CD4-positive, alpha-beta memory T cell (primary cell): ENCODE measurements at regions not wholly inside any gene's neighbourhood (a gene's known extent, or its start where the extent isn't known, plus 50 kb on each side); places are given as distances from the start of the nearest gene placed in this dataset.

Experiments used
- CTCF ChIA-PET: fragments of 350-600 bp; sonication (Branson Sonifier 250); formaldehyde crosslinking; loops from one replicate; lab custom pipeline; 2021; ENCODE audit warnings: inconsistent platforms; ENCODE audit not compliant: partially characterized antibody; lab: Charles Lee
- POLR2A ChIA-PET: fragments of 350-600 bp; sonication (Branson Sonifier 250); formaldehyde crosslinking; loops from one replicate; lab custom pipeline; 2021; ENCODE audit not compliant: partially characterized antibody; lab: Charles Lee
- DNase-seq, 5 donors: peaks; one replicate each; pipeline versions ENCODE4 v3.0.0 to v3.0.0-alpha.2; 2020 to 2022; ENCODE audit warnings: mixed read lengths in 1 of 5
- H3K27ac ChIP-seq: one replicate; pipeline ENCODE4 v1.7.0; 2013; ENCODE audit warnings: low read depth, low read length
- H3K27me3 ChIP-seq: 2 replicates; pipeline ENCODE4 v1.7.0; 2013; ENCODE audit warnings: mild to moderate bottlenecking, low read length, moderate library complexity; ENCODE audit not compliant: insufficient read depth
- H3K36me3 ChIP-seq: 2 replicates; pipeline ENCODE4 v1.7.0; 2013; ENCODE audit warnings: mild to moderate bottlenecking, low read length, moderate library complexity; ENCODE audit not compliant: insufficient read depth
- H3K4me1 ChIP-seq: 2 replicates; pipeline ENCODE4 v1.7.0; 2013; ENCODE audit warnings: mild to moderate bottlenecking, low read length, moderate library complexity; ENCODE audit not compliant: insufficient read depth
- H3K4me3 ChIP-seq, 2 donors: one replicate each; pipeline ENCODE4 v1.7.0; 2013; ENCODE audit warnings: low read length in 2 of 2, mild to moderate bottlenecking in 1 of 2
- H3K9me3 ChIP-seq, 2 donors: one replicate each; pipeline ENCODE4 v1.7.0; 2013; ENCODE audit warnings: low read length in 2 of 2, control low read depth in 1 of 2; ENCODE audit not compliant: control insufficient read depth in 1 of 2
- H3K27ac Mint-ChIP-seq, 7 donors: one replicate each; pipeline ENCODE4 v1.8.0; 2020 to 2021; ENCODE audit warnings: mixed read lengths in 7 of 7, mild to moderate bottlenecking in 6 of 7, inconsistent platforms in 3 of 7, moderate library complexity in 3 of 7
- H3K27me3 Mint-ChIP-seq, 2 donors: one replicate each; pipeline ENCODE4 v1.8.0; 2020 to 2021; ENCODE audit warnings: mixed read lengths in 2 of 2
- H3K36me3 Mint-ChIP-seq, 2 donors: one replicate each; pipeline ENCODE4 v1.8.0; 2020 to 2021; ENCODE audit warnings: mixed read lengths in 2 of 2, inconsistent platforms in 1 of 2, mild to moderate bottlenecking in 1 of 2
- H3K4me1 Mint-ChIP-seq, 4 donors: one replicate each; pipeline ENCODE4 v1.8.0; 2020 to 2021; ENCODE audit warnings: mixed read lengths in 4 of 4, mild to moderate bottlenecking in 1 of 4
- H3K4me3 Mint-ChIP-seq, 8 donors: one replicate each; pipeline ENCODE4 v1.8.0; 2020 to 2021; ENCODE audit warnings: mixed read lengths in 8 of 8, mild to moderate bottlenecking in 7 of 8, moderate library complexity in 6 of 8, inconsistent platforms in 3 of 8
- H3K9me3 Mint-ChIP-seq, 8 donors: one replicate each; pipeline ENCODE4 v1.8.0; 2020 to 2021; ENCODE audit warnings: mixed read lengths in 8 of 8, mild to moderate bottlenecking in 5 of 8, inconsistent platforms in 3 of 8, moderate library complexity in 1 of 8
- intact Hi-C: fragments of 100-400 bp; cut with micrococcal nuclease; formaldehyde crosslinking; loops from one replicate; pipeline ENCODE4 v1.15.1; 2023

GRCh38 chr18:47719096-47719780 lies 211.2 kb downstream of the SMAD2 start:
- Mint-ChIP-seq H3K36me3 (no peaks in the 10 kb centered on the region), H3K27ac (no peak overlapping the region), H3K4me3 (no peak overlapping the region), H3K4me1 (no peaks in the 10 kb centered on the region), H3K9me3 (no peaks in the 10 kb centered on the region), H3K27me3 (peaks cover 8 to 9% of the 10 kb centered on the region in 2 donors)
- intact Hi-C loops = no loop called here
- POLR2A ChIA-PET = no interaction called here
- no peak overlapping the region for H3K4me3 ChIP-seq
- H3K36me3 ChIP-seq = no peaks in the 10 kb centered on the region
- H3K9me3 ChIP-seq = no peaks in the 10 kb centered on the region
- no peaks in the 10 kb centered on the region for H3K4me1 ChIP-seq
- no peak overlapping the region for H3K27ac ChIP-seq
- H3K27me3 ChIP-seq = no peaks in the 10 kb centered on the region
- CTCF ChIA-PET = no interaction called here
- no peak for DNase-seq

- ChIA-PET CTCF (no interaction called here), POLR2A (no interaction called here)
- Histone ChIP-seq H3K27me3 (no peaks in the 10 kb centered on the region), H3K4me3 (no peak overlapping the region), H3K4me1 (no peaks in the 10 kb centered on the region), H3K9me3 (no peaks in the 10 kb centered on the region), H3K27ac (no peak overlapping the region), H3K36me3 (no peaks in the 10 kb centered on the region)
- intact Hi-C loops = no loop called here
- DNase-seq = no peak
- Mint-ChIP-seq H3K4me3 (no peak overlapping the region), H3K36me3 (no peaks in the 10 kb centered on the region), H3K27ac (no peak overlapping the region), H3K9me3 (no peaks in the 10 kb centered on the region), H3K4me1 (no peaks in the 10 kb centered on the region), H3K27me3 (peaks cover 8 to 9% of the 10 kb centered on the region in 2 donors)
Measured at GRCh38 chr18:47718646-47719045, 211.8 kb downstream of the SMAD2 start.

- Mint-ChIP-seq H3K4me1 (no peaks in the 10 kb centered on the region), H3K27ac (no peak overlapping the region), H3K4me3 (no peak overlapping the region), H3K36me3 (no peaks in the 10 kb centered on the region), H3K27me3 (peaks cover 5% of the 10 kb centered on the region in 2 donors), H3K9me3 (no peaks in the 10 kb centered on the region)
- DNase-seq = no peak
- Histone ChIP-seq H3K9me3 (no peaks in the 10 kb centered on the region), H3K4me3 (no peak overlapping the region), H3K4me1 (no peaks in the 10 kb centered on the region), H3K27ac (no peak overlapping the region), H3K27me3 (no peaks in the 10 kb centered on the region), H3K36me3 (no peaks in the 10 kb centered on the region)
- ChIA-PET POLR2A (no interaction called here), CTCF (interaction anchor here (1.0 kb wide), 1 partner anchor 32 kb away, joined by 5 read pairs; no protein-coding TSS in a partner anchor)
- intact Hi-C loops = no loop called here
Measured at GRCh38 chr18:47717257-47717656, 213.2 kb downstream of the SMAD2 start.

GRCh38 chr18:47716632-47717185 lies 213.8 kb downstream of the SMAD2 start:
- Histone ChIP-seq H3K9me3 (no peaks in the 10 kb centered on the region), H3K27me3 (no peaks in the 10 kb centered on the region), H3K4me1 (no peaks in the 10 kb centered on the region), H3K27ac (no peak overlapping the region), H3K4me3 (no peak overlapping the region), H3K36me3 (no peaks in the 10 kb centered on the region)
- intact Hi-C loops = no loop called here
- Mint-ChIP-seq H3K9me3 (no peaks in the 10 kb centered on the region), H3K4me1 (no peaks in the 10 kb centered on the region), H3K27ac (no peak overlapping the region), H3K4me3 (no peak overlapping the region), H3K27me3 (peaks cover 5% of the 10 kb centered on the region in 2 donors), H3K36me3 (no peaks in the 10 kb centered on the region)
- POLR2A ChIA-PET = no interaction called here
- no peak for DNase-seq
- CTCF ChIA-PET = interaction anchor here (1.0 kb wide), 1 partner anchor 32 kb away, joined by 5 read pairs; no protein-coding TSS in a partner anchor

GRCh38 chr18:47710451-47710850 lies 220.0 kb downstream of the SMAD2 start:
- ChIA-PET CTCF (no interaction called here), POLR2A (no interaction called here)
- Mint-ChIP-seq H3K27ac (no peak overlapping the region), H3K36me3 (no peaks in the 10 kb centered on the region), H3K4me3 (no peak overlapping the region), H3K4me1 (no peaks in the 10 kb centered on the region), H3K9me3 (no peaks in the 10 kb centered on the region), H3K27me3 (peaks cover 0 to 4% of the 10 kb centered on the region in 2 donors)
- Histone ChIP-seq H3K27me3 (no peaks in the 10 kb centered on the region), H3K9me3 (no peaks in the 10 kb centered on the region), H3K27ac (no peak overlapping the region), H3K36me3 (no peaks in the 10 kb centered on the region), H3K4me1 (no peaks in the 10 kb centered on the region), H3K4me3 (no peak overlapping the region)
- intact Hi-C loops = no loop called here
- DNase-seq = no peak

GRCh38 chr18:47709556-47709955 lies 220.9 kb downstream of the SMAD2 start:
- Histone ChIP-seq H3K27me3 (no peaks in the 10 kb centered on the region), H3K9me3 (no peaks in the 10 kb centered on the region), H3K4me1 (no peaks in the 10 kb centered on the region), H3K27ac (no peak overlapping the region), H3K4me3 (no peak overlapping the region), H3K36me3 (no peaks in the 10 kb centered on the region)
- H3K4me1 Mint-ChIP-seq = no peaks in the 10 kb centered on the region
- POLR2A ChIA-PET = no interaction called here
- intact Hi-C loops = no loop called here
- H3K9me3 Mint-ChIP-seq = no peaks in the 10 kb centered on the region
- H3K4me3 Mint-ChIP-seq = no peak overlapping the region
- CTCF ChIA-PET = no interaction called here
- no peak for DNase-seq
- no peak overlapping the region for H3K27ac Mint-ChIP-seq
- peaks cover 0 to 4% of the 10 kb centered on the region in 2 donors for H3K27me3 Mint-ChIP-seq
- H3K36me3 Mint-ChIP-seq = no peaks in the 10 kb centered on the region

- Histone ChIP-seq H3K27ac (no peak overlapping the region), H3K36me3 (no peaks in the 10 kb centered on the region), H3K4me1 (no peaks in the 10 kb centered on the region), H3K4me3 (no peak overlapping the region), H3K9me3 (no peaks in the 10 kb centered on the region), H3K27me3 (no peaks in the 10 kb centered on the region)
- Mint-ChIP-seq H3K27ac (no peak overlapping the region), H3K4me3 (no peak overlapping the region), H3K9me3 (no peaks in the 10 kb centered on the region), H3K4me1 (no peaks in the 10 kb centered on the region), H3K27me3 (peaks cover 0 to 4% of the 10 kb centered on the region in 2 donors), H3K36me3 (no peaks in the 10 kb centered on the region)
- CTCF ChIA-PET = no interaction called here
- no peak for DNase-seq
- POLR2A ChIA-PET = no interaction called here
- intact Hi-C loops = no loop called here
Measured at GRCh38 chr18:47708206-47708605, 222.3 kb downstream of the SMAD2 start.
